ENCODE measurements at regions not wholly inside any gene's neighbourhood (a gene's known extent, or its start where the extent isn't known, plus 50 kb on each side); places are given as distances from the start of the nearest gene placed in this dataset.

GRCh38 chr4:156636381-156636780 lies 335.2 kb downstream of the PDGFC start:
- TF ChIP-seq EZH2 (IDR thresholded peaks at IDR 0.05; ENCODE audit: borderline replicate concordance, insufficient read depth, low read depth, low read length, poor library complexity, severe bottlenecking) (no peak), CTCF (IDR thresholded peaks at IDR 0.05) (no peak)

Measured in B cell (primary cell).